Liver (tissue), 8 donors: ENCODE measurements at regions not wholly inside any gene's neighbourhood (a gene's known extent, or its start where the extent isn't known, plus 50 kb on each side); places are given as distances from the start of the nearest gene placed in this dataset.

Source experiments
- DNase-seq: peaks from one replicate; pipeline ENCODE4 v3.0.0-alpha.2; 2017; ENCODE audit warnings: low spot score
- H3K27ac ChIP-seq, 2 donors: one replicate each; pipeline ENCODE4 v1.7.0; 2013; ENCODE audit warnings: inconsistent platforms in 2 of 2, low read length in 2 of 2, control low read depth in 1 of 2, low read depth in 1 of 2, mild to moderate bottlenecking in 1 of 2
- H3K27me3 ChIP-seq, 4 donors: one replicate each; pipeline versions ENCODE4 v1.6.1 to v1.7.0; 2013; ENCODE audit warnings: low read length in 3 of 4, inconsistent platforms in 1 of 4, mild to moderate bottlenecking in 1 of 4, moderate library complexity in 1 of 4; ENCODE audit not compliant: control insufficient read depth in 4 of 4, insufficient read depth in 4 of 4
- H3K36me3 ChIP-seq, 4 donors: one replicate each; pipeline versions ENCODE4 v1.6.1 to v1.7.0; 2013; ENCODE audit warnings: low read length in 3 of 4, mild to moderate bottlenecking in 3 of 4, low read depth in 1 of 4, moderate library complexity in 1 of 4; ENCODE audit not compliant: control insufficient read depth in 4 of 4, insufficient read depth in 3 of 4
- H3K4me1 ChIP-seq, 4 donors: one replicate each; pipeline versions ENCODE4 v1.6.1 to v1.7.0; 2013; ENCODE audit warnings: low read length in 3 of 4, mild to moderate bottlenecking in 3 of 4, moderate library complexity in 1 of 4; ENCODE audit not compliant: control insufficient read depth in 4 of 4, insufficient read depth in 4 of 4
- H3K4me3 ChIP-seq, 3 donors: one replicate each; pipeline versions ENCODE4 v1.6.1 to v1.7.0; 2013; ENCODE audit warnings: low read length in 3 of 3, control low read depth in 1 of 3, low read depth in 1 of 3, mild to moderate bottlenecking in 1 of 3
- H3K9ac ChIP-seq, 2 donors: one replicate each; pipeline ENCODE4 v1.7.0; 2013; ENCODE audit warnings: low read length in 2 of 2, mild to moderate bottlenecking in 2 of 2, moderate library complexity in 2 of 2, control low read depth in 1 of 2, low read depth in 1 of 2
- H3K9me3 ChIP-seq, 4 donors: one replicate each; pipeline versions ENCODE4 v1.6.1 to v1.7.0; 2013; ENCODE audit warnings: low read length in 3 of 4; ENCODE audit not compliant: control insufficient read depth in 4 of 4
- ATF3 ChIP-seq: IDR thresholded peaks from 2 replicates; pipeline ENCODE4 v1.6.1; 2016; ENCODE audit warnings: antibody characterized with exemption
- CTCF ChIP-seq: fragments of 150-350 bp; IDR thresholded peaks from 2 replicates; pipeline ENCODE4 v1.5.1; 2017; ENCODE audit warnings: improper control_type of control experiment, low read depth, low read length; ENCODE audit not compliant: missing input control
- EGR1 ChIP-seq, 2 donors: IDR thresholded peaks; 2 replicates each; pipeline ENCODE4 v1.6.1; 2016 to 2018; ENCODE audit warnings: antibody characterized with exemption in 2 of 2, low read depth in 2 of 2
- GABPA ChIP-seq, 2 donors: IDR thresholded peaks in 1 of 2; conservative IDR thresholded peaks in 1 of 2; 2 replicates each; pipeline ENCODE4 v1.6.1; 2016; ENCODE audit warnings: antibody characterized with exemption in 2 of 2, mild to moderate bottlenecking in 1 of 2, moderate library complexity in 1 of 2
- HNF4G ChIP-seq: IDR thresholded peaks from 2 replicates; pipeline ENCODE4 v1.6.1; 2016; ENCODE audit warnings: antibody characterized with exemption
- NR2F2 ChIP-seq: IDR thresholded peaks from 2 replicates; pipeline ENCODE4 v1.6.1; 2016; ENCODE audit warnings: antibody characterized with exemption
- RAD21 ChIP-seq, 2 donors: IDR thresholded peaks; 2 replicates each; pipeline ENCODE4 v1.6.1; 2016; ENCODE audit warnings: antibody characterized with exemption in 2 of 2, mild to moderate bottlenecking in 2 of 2
- RXRA ChIP-seq, 2 donors: IDR thresholded peaks; 2 replicates each; pipeline ENCODE4 v1.6.1; 2017 to 2018; ENCODE audit warnings: antibody characterized with exemption in 2 of 2, mild to moderate bottlenecking in 1 of 2
- SP1 ChIP-seq: IDR thresholded peaks from 2 replicates; pipeline ENCODE4 v1.6.1; 2018; ENCODE audit warnings: antibody characterized with exemption, mild to moderate bottlenecking
- TAF1 ChIP-seq: conservative IDR thresholded peaks from 2 replicates; pipeline ENCODE4 v1.6.1; 2016; ENCODE audit warnings: antibody characterized with exemption, mild to moderate bottlenecking
- YY1 ChIP-seq: IDR thresholded peaks from 2 replicates; pipeline ENCODE4 v1.6.1; 2016; ENCODE audit warnings: antibody characterized with exemption, mild to moderate bottlenecking
- ZBTB33 ChIP-seq: IDR thresholded peaks from 2 replicates; pipeline ENCODE4 v1.6.1; 2016; ENCODE audit warnings: antibody characterized with exemption
- WGBS: extraction: QIAGEN DNeasy Blood & Tissue Kit; methylation state at CpG from one replicate; pipeline ENCODE4 v1.1.7; 2013; 5-methylcytosine and 5-hydroxymethylcytosine counted together
- donor health status: healthy.
- donor health status: healthy.
- donor health status: healthy.
- donor health status: healthy.
- donor health status: healthy.

GRCh38 chr2:20507711-20508110 is 60.8 kb downstream of the RHOB start (continued):
- no peak for TF ChIP-seq ATF3

- WGBS: 95% methylated on average over 6 of the region's 6 CpGs
- Histone ChIP-seq H3K9me3 (no peaks in the 10 kb centered on the region), H3K4me1 (no peaks in the 10 kb centered on the region), H3K27ac (no peak overlapping the region), H3K36me3 (no peaks in the 10 kb centered on the region), H3K9ac (no peak overlapping the region), H3K27me3 (no peaks in the 10 kb centered on the region), H3K4me3 (no peak overlapping the region)
- no peak for DNase-seq
- TF ChIP-seq ATF3: no peak
- no peak for TF ChIP-seq RAD21 (IDR thresholded peaks at IDR 0.05)
- TF ChIP-seq ZBTB33: no peak
- no peak for TF ChIP-seq GABPA (IDR thresholded peaks at IDR 0.05 in 1 of 2, conservative IDR thresholded peaks at IDR 0.05 in 1 of 2)
- no peak for TF ChIP-seq HNF4G
- no peak for TF ChIP-seq TAF1
- no peak for TF ChIP-seq RXRA (IDR thresholded peaks at IDR 0.05)
- no peak for TF ChIP-seq SP1
These were observed 62.5 kb downstream of the RHOB start for GRCh38 chr2:20509301-20509769.

GRCh38 chr2:20509770-20510490 is 63.1 kb downstream of the RHOB start:
- H3K27ac ChIP-seq: no peak overlapping the region
- WGBS: 80% methylated on average over 15 of the region's 15 CpGs
- H3K9ac ChIP-seq: no peak overlapping the region
- no peaks in the 10 kb centered on the region for H3K27me3 ChIP-seq
- no peak for TF ChIP-seq HNF4G
- TF ChIP-seq EGR1 (IDR thresholded peaks at IDR 0.05; ENCODE audit: low read depth in 2 of 2): no peak
- TF ChIP-seq CTCF: no peak
- no peaks in the 10 kb centered on the region for H3K9me3 ChIP-seq
- no peaks in the 10 kb centered on the region for H3K36me3 ChIP-seq
- no peaks in the 10 kb centered on the region for H3K4me1 ChIP-seq
- no peak for DNase-seq
- no peak overlapping the region for H3K4me3 ChIP-seq

GRCh38 chr2:20511130-20511529 is 64.3 kb downstream of the RHOB start:
- TF ChIP-seq HNF4G (no peak), NR2F2 (no peak), EGR1 (IDR thresholded peaks at IDR 0.05; ENCODE audit: low read depth in 2 of 2) (no peak), YY1 (no peak)
- WGBS: 93% methylated on average over 5 of the region's 5 CpGs
- H3K27ac ChIP-seq: no peak overlapping the region
- H3K4me1 ChIP-seq: no peaks in the 10 kb centered on the region
- no peaks in the 10 kb centered on the region for H3K27me3 ChIP-seq
- H3K9me3 ChIP-seq: no peaks in the 10 kb centered on the region
- no peaks in the 10 kb centered on the region for H3K36me3 ChIP-seq
- no peak for DNase-seq
- no peak overlapping the region for H3K9ac ChIP-seq
- no peak overlapping the region for H3K4me3 ChIP-seq
